Hepatocyte (in vitro differentiated cells): ENCODE measurements at regions not wholly inside any gene's neighbourhood (a gene's known extent, or its start where the extent isn't known, plus 50 kb on each side); places are given as distances from the start of the nearest gene placed in this dataset.

Experiments used
- DNase-seq: peaks from one replicate; pipeline ENCODE4 v3.0.0-alpha.2; 2016; ENCODE audit warnings: low spot score
- H2AFZ ChIP-seq: fragments of 200-600 bp; sonication (generic); 2 replicates; pipeline ENCODE4 v1.6.0; 2016; ENCODE audit warnings: antibody characterized with exemption, mild to moderate bottlenecking
- H3K27ac ChIP-seq: fragments of 200-600 bp; sonication (generic); 2 replicates; pipeline ENCODE4 v1.5.1; 2016; ENCODE audit warnings: mild to moderate bottlenecking
- H3K27me3 ChIP-seq: fragments of 200-600 bp; sonication (generic); 2 replicates; pipeline ENCODE4 v1.6.1; 2016
- H3K36me3 ChIP-seq: fragments of 200-600 bp; sonication (generic); replicated peaks from 2 replicates; pipeline ENCODE4 v1.5.1; 2016; ENCODE audit warnings: low read depth; ENCODE audit not compliant: insufficient read depth
- H3K4me1 ChIP-seq: fragments of 200-600 bp; sonication (generic); 2 replicates; pipeline ENCODE4 v1.5.1; 2016; ENCODE audit warnings: mild to moderate bottlenecking, moderate library complexity; ENCODE audit not compliant: insufficient read depth
- H3K4me2 ChIP-seq: fragments of 200-600 bp; sonication (generic); 2 replicates; pipeline ENCODE4 v1.6.0; 2016
- H3K4me3 ChIP-seq: fragments of 200-600 bp; sonication (generic); 2 replicates; pipeline ENCODE4 v1.5.1; 2016; ENCODE audit warnings: mild to moderate bottlenecking
- H3K79me2 ChIP-seq: fragments of 200-600 bp; sonication (generic); 2 replicates; pipeline ENCODE4 v1.6.0; 2017; ENCODE audit warnings: mild to moderate bottlenecking
- H3K9me2 ChIP-seq: fragments of 200-600 bp; sonication (generic); replicated peaks from 2 replicates; pipeline ENCODE4 v1.6.0; 2017; ENCODE audit warnings: mild to moderate bottlenecking; ENCODE audit not compliant: insufficient read depth
- H3K9me3 ChIP-seq: fragments of 200-600 bp; sonication (generic); 2 replicates; pipeline ENCODE4 v1.5.1; 2016; ENCODE audit warnings: low read depth, mild to moderate bottlenecking
- H4K20me1 ChIP-seq: fragments of 200-600 bp; sonication (generic); 2 replicates; pipeline ENCODE4 v1.6.0; 2016; ENCODE audit warnings: mild to moderate bottlenecking; ENCODE audit not compliant: insufficient read depth, poor library complexity, severe bottlenecking
- CTCF ChIP-seq: fragments of 200-600 bp; sonication (generic); IDR thresholded peaks from 2 replicates; pipeline ENCODE4 v1.5.1; 2016; ENCODE audit warnings: antibody characterized with exemption, mild to moderate bottlenecking; ENCODE audit not compliant: poor library complexity
- EZH2 ChIP-seq: fragments of 200-600 bp; sonication (generic); IDR thresholded peaks from 2 replicates; pipeline ENCODE4 v1.6.1; 2016; ENCODE audit warnings: antibody characterized with exemption, mild to moderate bottlenecking, borderline replicate concordance
- EZH2phosphoT487 ChIP-seq: fragments of 200-600 bp; sonication (generic); IDR thresholded peaks from one replicate; pipeline ENCODE4 v1.6.1; 2018; ENCODE audit warnings: antibody characterized with exemption, mild to moderate bottlenecking, low read depth, moderate library complexity; ENCODE audit not compliant: unreplicated experiment, severe bottlenecking
- WGBS: methylation state at CpG from one replicate; pipeline ENCODE4 v1.1.6; 2016; ENCODE audit warnings: low lambda C conversion rate; ENCODE audit errors: missing lambda C conversion rate; 5-methylcytosine and 5-hydroxymethylcytosine counted together

GRCh38 chr3:88809993-88810392, 297.4 kb upstream of the EPHA3 start:
- H3K79me2 ChIP-seq, result no peaks in the 10 kb centered on the region
- no peaks in the 10 kb centered on the region for H3K36me3 ChIP-seq
- TF ChIP-seq EZH2phosphoT487 (no peak), CTCF (no peak), EZH2 (no peak)
- no peaks in the 10 kb centered on the region for H3K27me3 ChIP-seq
- H3K9me2 ChIP-seq, result no peaks in the 10 kb centered on the region
- H3K4me3 ChIP-seq, result no peak overlapping the region
- H3K27ac ChIP-seq, result no peak overlapping the region
- H3K9me3 ChIP-seq, result no peaks in the 10 kb centered on the region
- H3K4me1 ChIP-seq, result peaks cover 13% of the 10 kb centered on the region
- peak overlapping the region; percentile 12 for H3K4me2 ChIP-seq
- no peak for DNase-seq
- no peaks in the 10 kb centered on the region for H4K20me1 ChIP-seq
- peak overlapping the region; percentile 5 for H2AFZ ChIP-seq
- 28% methylated on average over 2 of the region's 2 CpGs for WGBS

GRCh38 chr3:88810455-88810854, 297.0 kb upstream of the EPHA3 start:
- H4K20me1 ChIP-seq, result no peaks in the 10 kb centered on the region
- no peak overlapping the region for H2AFZ ChIP-seq
- H3K4me3 ChIP-seq, result no peak overlapping the region
- no peak for DNase-seq
- peak overlapping the region; percentile 12 for H3K4me2 ChIP-seq
- H3K4me1 ChIP-seq, result peaks cover 13% of the 10 kb centered on the region
- no peaks in the 10 kb centered on the region for H3K9me2 ChIP-seq
- no peaks in the 10 kb centered on the region for H3K79me2 ChIP-seq
- WGBS, result 42% methylated on average over 4 of the region's 4 CpGs
- no peaks in the 10 kb centered on the region for H3K27me3 ChIP-seq
- no peak for TF ChIP-seq EZH2
- TF ChIP-seq CTCF, result no peak
- TF ChIP-seq EZH2phosphoT487, result no peak
- H3K9me3 ChIP-seq, result no peaks in the 10 kb centered on the region
- no peaks in the 10 kb centered on the region for H3K36me3 ChIP-seq
- H3K27ac ChIP-seq, result no peak overlapping the region

- Histone ChIP-seq H3K27me3 (no peaks in the 10 kb centered on the region), H3K4me3 (no peak overlapping the region), H3K36me3 (no peaks in the 10 kb centered on the region), H3K27ac (no peak overlapping the region), H4K20me1 (no peaks in the 10 kb centered on the region), H3K4me2 (no peak overlapping the region), H3K9me3 (no peaks in the 10 kb centered on the region), H3K9me2 (no peaks in the 10 kb centered on the region), H3K4me1 (peaks cover 13% of the 10 kb centered on the region), H2AFZ (no peak overlapping the region), H3K79me2 (no peaks in the 10 kb centered on the region)
- no peak for DNase-seq
- TF ChIP-seq EZH2 (no peak), EZH2phosphoT487 (no peak), CTCF (no peak)
- 79% methylated on average over 3 of the region's 3 CpGs for WGBS
These were observed 296.3 kb upstream of the EPHA3 start for GRCh38 chr3:88811096-88811495.

GRCh38 chr3:88812576-88812975, 294.8 kb upstream of the EPHA3 start:
- 92% methylated on average over 5 of the region's 5 CpGs for WGBS
- DNase-seq, result no peak
- no peaks in the 10 kb centered on the region for H3K9me3 ChIP-seq
- no peaks in the 10 kb centered on the region for H3K27me3 ChIP-seq
- H4K20me1 ChIP-seq, result no peaks in the 10 kb centered on the region
- H3K4me2 ChIP-seq, result no peak overlapping the region
- TF ChIP-seq EZH2phosphoT487 (no peak), EZH2 (no peak), CTCF (no peak)
- H3K9me2 ChIP-seq, result no peaks in the 10 kb centered on the region
- H3K79me2 ChIP-seq, result no peaks in the 10 kb centered on the region
- no peak overlapping the region for H3K4me3 ChIP-seq
- H3K27ac ChIP-seq, result no peak overlapping the region
- H2AFZ ChIP-seq, result no peak overlapping the region
- H3K36me3 ChIP-seq, result no peaks in the 10 kb centered on the region
- H3K4me1 ChIP-seq, result peaks cover 13% of the 10 kb centered on the region
